Stomach (tissue), 8 donors: ENCODE measurements at regions not wholly inside any gene's neighbourhood (a gene's known extent, or its start where the extent isn't known, plus 50 kb on each side); places are given as distances from the start of the nearest gene placed in this dataset.
A peak's percentile ranks its signal among the peaks of the same experiment; 100 is the strongest.

Experiments used
- DNase-seq, 2 donors: peaks; one replicate each; pipeline versions ENCODE4 v3.0.0 to v3.0.0-alpha.2; 2013 to 2019
- H3K27ac ChIP-seq, 5 donors: fragments of 200-600 bp in 4 of 5; sonication (generic) in 4 of 5; one replicate each; pipeline ENCODE4 v1.5.1; 2013 to 2019; ENCODE audit warnings: mild to moderate bottlenecking in 1 of 5, moderate library complexity in 1 of 5
- H3K27me3 ChIP-seq, 3 donors: fragments of 200-600 bp; sonication (generic); one replicate each; pipeline ENCODE4 v1.5.1; 2017 to 2019; ENCODE audit warnings: mixed run types in 1 of 3
- H3K36me3 ChIP-seq, 4 donors: fragments of 200-600 bp; sonication (generic); 1 replicate in 3 of 4; 2 replicates in 1 of 4; pipeline ENCODE4 v1.5.1; 2016 to 2019
- H3K4me1 ChIP-seq, 4 donors: fragments of 200-600 bp; sonication (generic); one replicate each; pipeline ENCODE4 v1.5.1; 2016 to 2019
- H3K4me3 ChIP-seq, 4 donors: fragments of 200-600 bp; sonication (generic) in 3 of 4; one replicate each; pipeline ENCODE4 v1.5.1; 2016 to 2019; ENCODE audit warnings: mild to moderate bottlenecking in 1 of 4
- H3K9me3 ChIP-seq, 4 donors: fragments of 200-600 bp; sonication (generic); one replicate each; pipeline ENCODE4 v1.5.1; 2016 to 2019
- CTCF ChIP-seq, 7 experiments: fragments of 450-650 bp in 4 of 7; fragments of 200-600 bp in 3 of 7; sonication (generic) in 3 of 7; IDR thresholded peaks; one replicate each; pipeline ENCODE4 v1.5.1; 2016 to 2019; ENCODE audit warnings: antibody characterized with exemption in 7 of 7, control low read depth in 2 of 7, mild to moderate bottlenecking in 1 of 7
- EP300 ChIP-seq: sonication (generic); formaldehyde crosslinking; IDR thresholded peaks from one replicate; pipeline ENCODE4 v1.6.1; 2017; ENCODE audit warnings: antibody characterized with exemption
- POLR2A ChIP-seq, 4 donors: fragments of 450-650 bp; IDR thresholded peaks; one replicate each; pipeline ENCODE4 v1.6.1; 2016; ENCODE audit warnings: antibody characterized with exemption in 4 of 4, control low read depth in 2 of 4, mild to moderate bottlenecking in 1 of 4, moderate library complexity in 1 of 4
- POLR2AphosphoS5 ChIP-seq, 3 donors: sonication (generic); formaldehyde crosslinking; IDR thresholded peaks; one replicate each; pipeline ENCODE4 v1.6.1; 2016; ENCODE audit warnings: antibody characterized with exemption in 3 of 3
- WGBS, 5 donors: extraction: QIAGEN DNeasy Blood & Tissue Kit in 3 of 5; methylation state at CpG; one replicate each; pipeline versions ENCODE4 v1.1.5 to v1.1.7; 2013 to 2018; 5-methylcytosine and 5-hydroxymethylcytosine counted together
- intact Hi-C: fragments of 100-400 bp; cut with DNase I; formaldehyde crosslinking; loops from one replicate; pipeline ENCODE4 v1.15.1; 2023; ENCODE audit warnings: low total_unique reads
- donor health status: healthy with polysubstance abuse.
- donor health status: Bipolar disorder and iron deficiency.
- donor health status: healthy.

GRCh38 chr15:94840794-94841783 is 609.7 kb downstream of the MCTP2 start:
- H3K36me3 ChIP-seq: no peaks in the 10 kb centered on the region
- no peak for TF ChIP-seq POLR2AphosphoS5 (IDR thresholded peaks at IDR 0.05)
- no peak for TF ChIP-seq EP300
- TF ChIP-seq POLR2A (IDR thresholded peaks at IDR 0.05): no peak
- no peak for TF ChIP-seq CTCF (IDR thresholded peaks at IDR 0.05)
- DNase-seq: no peak
- peaks cover 0 to 12% (median 10%) of the 10 kb centered on the region in 4 donors for H3K9me3 ChIP-seq
- H3K4me1 ChIP-seq: peaks cover 4 to 23% (median 14%) of the 10 kb centered on the region in 4 donors
- no peak overlapping the region for H3K27ac ChIP-seq
- H3K27me3 ChIP-seq: peaks cover 0 to 3% (median 0%) of the 10 kb centered on the region in 3 donors
- intact Hi-C loops: no loop called here
- H3K4me3 ChIP-seq: no peak overlapping the region
- WGBS, 5 donors: 83 to 92% (median 85%) methylated on average over 10 of the region's 10 CpGs

GRCh38 chr15:94843060-94843459 is 611.7 kb downstream of the MCTP2 start:
- intact Hi-C loops: no loop called here
- H3K27ac ChIP-seq: no peak overlapping the region
- DNase-seq: no peak
- peaks cover 0 to 3% (median 0%) of the 10 kb centered on the region in 3 donors for H3K27me3 ChIP-seq
- H3K9me3 ChIP-seq: peaks cover 0 to 12% (median 10%) of the 10 kb centered on the region in 4 donors
- no peak for TF ChIP-seq POLR2AphosphoS5 (IDR thresholded peaks at IDR 0.05)
- TF ChIP-seq POLR2A (IDR thresholded peaks at IDR 0.05): no peak
- TF ChIP-seq CTCF (IDR thresholded peaks at IDR 0.05): no peak
- TF ChIP-seq EP300: no peak
- H3K36me3 ChIP-seq: no peaks in the 10 kb centered on the region
- peaks cover 4 to 22% (median 14%) of the 10 kb centered on the region in 4 donors for H3K4me1 ChIP-seq
- H3K4me3 ChIP-seq: no peak overlapping the region

DNA sequence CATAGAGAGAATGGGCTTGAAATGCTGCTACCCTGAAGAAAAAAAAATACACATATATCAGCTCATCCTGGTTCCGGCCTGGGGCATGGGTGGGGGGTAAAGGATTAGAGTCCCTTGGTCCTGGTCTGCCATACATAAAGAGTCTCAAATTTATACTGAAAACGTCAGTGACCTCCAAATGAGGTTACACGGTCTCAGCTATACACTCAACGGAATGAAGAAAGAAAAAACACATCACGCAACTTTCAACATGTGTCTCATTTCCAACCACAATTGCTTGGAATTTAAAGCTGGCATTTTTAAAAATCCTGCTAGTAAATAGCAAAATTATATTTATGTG is 612.8 kb downstream of the MCTP2 start:
- DNase-seq: no peak
- Histone ChIP-seq H3K4me1 (peaks cover 4 to 17% (median 13%) of the 10 kb centered on the region in 4 donors), H3K9me3 (peaks cover 0 to 12% (median 10%) of the 10 kb centered on the region in 4 donors), H3K4me3 (peak overlapping the region in 1 of 4 donors; percentile 53), H3K27ac (peak overlapping the region in 4 of 5 donors; percentile 65 to 91 (median 81)), H3K36me3 (no peaks in the 10 kb centered on the region), H3K27me3 (peaks cover 0 to 3% (median 0%) of the 10 kb centered on the region in 3 donors)
- TF ChIP-seq CTCF (IDR thresholded peaks at IDR 0.05): no peak
- TF ChIP-seq POLR2A (IDR thresholded peaks at IDR 0.05): no peak
- TF ChIP-seq EP300: no peak
- no peak for TF ChIP-seq POLR2AphosphoS5 (IDR thresholded peaks at IDR 0.05)
- WGBS, 5 donors: 19 to 49% (median 31%) methylated on average over 5 of the region's 5 CpGs
- intact Hi-C loops: no loop called here

DNA sequence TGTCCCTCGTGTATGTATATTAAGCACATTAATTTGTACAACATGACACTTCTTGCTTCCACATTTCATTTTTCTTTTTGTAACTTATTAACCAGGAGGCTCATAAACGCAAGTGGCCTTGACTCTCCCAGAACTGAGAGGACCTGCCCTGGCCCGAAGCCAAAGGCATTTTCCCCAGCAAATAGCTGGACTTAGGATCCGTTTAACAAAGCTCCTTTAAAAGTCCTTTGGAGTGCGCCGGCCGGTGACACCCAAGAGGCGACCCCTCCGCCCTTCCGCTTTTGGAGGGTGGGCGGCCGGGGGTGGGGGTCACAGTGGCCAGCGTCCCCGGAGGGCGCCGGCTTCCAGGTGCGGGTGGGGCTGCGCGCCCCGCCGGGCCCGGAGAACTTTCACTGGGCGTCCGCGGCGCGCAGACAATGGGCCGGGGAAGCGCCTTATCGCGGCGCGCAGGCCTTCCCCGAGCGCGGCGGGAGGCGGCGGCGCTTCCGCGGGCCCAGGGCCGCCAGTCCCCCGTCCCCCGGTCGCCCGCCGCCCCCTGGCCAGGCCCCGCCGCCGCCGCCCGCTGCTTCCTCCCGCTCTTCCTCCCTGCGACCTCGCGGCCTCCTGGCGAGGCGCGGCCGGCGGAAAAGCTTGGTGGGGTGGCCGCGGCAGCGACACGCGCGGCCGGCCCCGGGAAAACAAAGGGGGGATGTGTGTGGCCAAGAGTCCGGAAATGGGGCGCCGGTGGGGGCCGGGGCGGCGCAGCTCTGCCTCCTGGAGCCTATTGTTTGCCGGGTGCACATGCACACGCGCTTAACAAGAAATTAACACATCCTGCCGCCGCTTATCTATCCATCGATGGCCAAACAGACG is 613.4 kb downstream of the MCTP2 start:
- 1 to 4% (median 2%) methylated on average over 15 to 83 of the region's 83 CpGs for WGBS, 5 donors
- intact Hi-C loops: no loop called here
- peak overlapping the region; percentile 74 to 93 (median 88) for H3K27ac ChIP-seq
- H3K27me3 ChIP-seq: peaks cover 0 to 3% (median 0%) of the 10 kb centered on the region in 3 donors
- H3K9me3 ChIP-seq: peaks cover 0 to 12% (median 10%) of the 10 kb centered on the region in 4 donors
- peaks cover 4 to 17% (median 13%) of the 10 kb centered on the region in 4 donors for H3K4me1 ChIP-seq
- peak; percentile 82 to 93 for DNase-seq
- H3K4me3 ChIP-seq: peak overlapping the region; percentile 47 to 53 (median 48)
- H3K36me3 ChIP-seq: no peaks in the 10 kb centered on the region
- no peak for TF ChIP-seq EP300
- TF ChIP-seq CTCF (IDR thresholded peaks at IDR 0.05): peak in 1 of 7 experiments; percentile 24
